HG03108 (cell line): ENCODE measurements at regions not wholly inside any gene's neighbourhood (a gene's known extent, or its start where the extent isn't known, plus 50 kb on each side); places are given as distances from the start of the nearest gene placed in this dataset.

ENCODE experiments used
- ATAC-seq: cut with Tn5 transposase; IDR thresholded peaks from one replicate; pipeline ENCODE4 v1.9.1; 2021; ENCODE audit warnings: moderate library complexity; ENCODE audit not compliant: unreplicated experiment

DNA sequence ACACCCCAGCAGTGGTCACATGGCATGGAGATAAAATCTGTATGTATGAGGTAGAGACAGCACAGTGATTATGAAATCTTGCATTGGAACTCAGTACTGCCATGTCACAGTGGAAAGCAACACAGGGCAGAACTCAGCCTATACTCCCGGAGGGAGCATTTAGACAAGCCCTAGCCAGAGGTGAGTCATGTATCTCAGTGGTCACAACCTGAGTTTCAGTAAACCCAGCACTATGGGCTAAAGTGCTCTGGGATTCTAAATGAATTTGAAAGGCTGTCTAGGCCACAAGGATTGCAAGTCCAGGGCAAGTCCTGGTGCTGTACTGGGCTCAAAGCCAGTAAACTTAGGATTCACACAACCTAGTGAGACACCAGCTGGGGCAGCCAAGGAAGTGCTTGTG is 1717.1 kb upstream of the RAG2 start:
- no peak for ATAC-seq

DNA sequence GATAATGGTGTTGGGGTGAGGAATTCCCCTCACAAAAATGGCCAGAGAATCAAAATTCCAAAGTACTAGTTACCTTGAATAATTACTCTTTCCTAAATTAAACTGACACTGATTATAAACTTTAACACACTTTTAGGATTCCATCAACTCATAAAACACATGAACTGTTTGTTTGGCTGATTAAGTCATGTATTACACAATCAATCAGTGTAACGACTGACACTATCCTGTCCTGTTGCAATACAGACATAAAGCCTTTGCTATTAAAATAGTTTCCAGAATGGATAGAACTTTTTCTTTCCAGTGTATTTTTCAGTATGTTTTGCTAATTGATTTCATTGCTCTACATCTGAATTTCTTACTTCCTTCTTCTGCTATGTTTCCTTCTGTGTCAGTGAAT is 1709.4 kb upstream of the RAG2 start:
- no peak for ATAC-seq

DNA sequence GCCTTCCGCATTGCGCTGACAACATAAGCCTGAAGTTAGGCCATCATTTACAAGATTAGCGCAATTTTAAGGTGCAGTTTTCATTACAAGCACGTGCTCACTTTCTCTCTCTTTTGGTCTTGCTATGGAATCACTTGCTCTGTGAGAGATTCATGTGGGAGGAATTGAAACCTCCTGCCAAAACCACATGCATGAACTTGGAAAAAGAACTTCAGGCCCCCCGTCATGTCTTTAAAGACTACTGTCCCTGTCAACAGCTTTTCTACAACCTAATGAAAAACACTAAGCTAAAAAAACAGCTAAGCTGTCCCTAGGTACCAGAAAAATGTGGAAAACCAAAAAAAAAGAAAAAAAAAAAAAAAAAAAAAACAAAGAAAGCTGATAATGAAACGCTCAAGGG is 1707.6 kb upstream of the RAG2 start:
- ATAC-seq, result no peak

DNA sequence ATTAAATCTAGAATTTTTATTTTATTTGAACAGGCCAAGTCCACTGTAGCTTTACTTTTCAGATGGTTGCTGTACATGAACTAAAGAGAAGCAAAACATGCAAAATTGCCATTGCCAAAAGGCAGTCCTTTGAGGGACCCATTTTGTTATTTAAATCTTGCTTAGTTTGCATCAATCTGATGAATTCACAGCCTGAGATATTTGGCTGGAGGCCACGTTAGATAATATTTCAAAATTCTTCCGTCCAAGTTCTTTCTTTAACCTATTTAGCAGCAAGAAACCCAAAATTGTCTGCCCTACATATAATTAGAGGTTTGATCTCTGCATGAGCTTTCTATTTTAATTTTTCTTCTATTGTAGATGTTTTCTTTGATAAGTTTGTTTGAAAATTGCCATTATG is 1706.9 kb upstream of the RAG2 start:
- no peak for ATAC-seq

DNA sequence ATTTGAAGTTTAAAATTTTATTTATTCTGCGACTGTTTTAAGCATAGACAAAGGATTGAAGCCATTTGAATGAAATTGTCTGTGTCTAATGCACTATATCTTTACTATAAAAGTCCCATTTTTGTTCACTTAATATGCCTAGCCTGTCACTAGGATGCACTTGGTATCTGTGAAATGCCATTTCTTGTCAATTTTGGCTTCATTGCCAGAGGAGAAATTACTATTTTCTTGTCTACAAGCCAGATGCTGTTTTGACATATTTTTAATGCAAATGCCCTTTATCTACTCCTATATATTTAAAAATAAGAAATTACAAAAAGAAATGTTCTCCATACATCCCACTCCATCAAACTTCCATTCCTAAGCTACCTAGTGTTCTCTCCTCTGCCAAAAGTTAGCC is 1704.5 kb upstream of the RAG2 start:
- ATAC-seq, result no peak

DNA sequence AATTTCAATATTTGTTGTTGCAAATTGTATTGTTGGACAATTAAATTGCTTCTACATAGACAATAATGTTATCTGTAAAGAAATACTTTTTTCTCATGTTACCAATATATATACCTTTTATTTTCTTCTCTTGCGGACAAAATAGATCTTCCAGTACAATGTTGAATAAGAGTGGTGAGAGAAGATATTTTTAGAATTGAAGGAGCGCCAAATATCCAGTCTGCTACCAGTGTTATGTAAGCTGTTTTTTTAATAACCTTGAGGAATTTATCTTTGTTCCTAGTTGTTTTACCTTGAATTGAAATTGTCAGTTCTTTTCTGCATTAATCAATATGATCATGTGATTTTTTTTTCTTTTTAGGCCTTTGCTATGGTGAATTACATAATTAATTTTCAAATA is 1702.5 kb upstream of the RAG2 start:
- ATAC-seq, result no peak

DNA sequence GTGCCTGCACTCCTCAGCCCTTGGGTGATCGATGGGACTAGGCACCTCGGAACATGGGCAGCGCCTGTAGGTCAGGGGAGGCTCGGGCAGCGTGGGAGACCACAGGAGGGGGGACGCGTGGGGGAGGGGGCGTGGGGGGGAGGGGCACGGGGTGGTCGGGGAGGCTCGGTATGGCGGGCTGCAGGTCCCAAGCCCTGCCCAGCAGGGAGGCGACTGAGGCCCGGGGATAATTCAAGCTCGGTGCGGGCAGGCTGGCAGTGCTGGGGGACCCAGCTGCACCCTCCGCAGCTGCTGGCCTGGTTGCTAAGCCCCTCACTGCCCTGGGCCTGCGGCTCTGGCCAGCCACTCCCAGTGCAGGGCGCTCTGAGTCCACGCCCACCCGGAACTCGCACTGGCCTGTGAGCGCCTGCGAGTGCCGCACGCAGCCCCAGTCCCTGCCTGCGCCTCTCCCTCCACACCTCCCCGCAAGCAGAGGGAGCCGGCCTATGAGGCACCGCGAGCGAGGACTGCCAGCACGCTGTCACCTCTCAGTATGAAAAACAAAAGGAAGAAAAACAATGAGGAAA is 1698.3 kb upstream of the RAG2 start:
- ATAC-seq, result no peak

DNA sequence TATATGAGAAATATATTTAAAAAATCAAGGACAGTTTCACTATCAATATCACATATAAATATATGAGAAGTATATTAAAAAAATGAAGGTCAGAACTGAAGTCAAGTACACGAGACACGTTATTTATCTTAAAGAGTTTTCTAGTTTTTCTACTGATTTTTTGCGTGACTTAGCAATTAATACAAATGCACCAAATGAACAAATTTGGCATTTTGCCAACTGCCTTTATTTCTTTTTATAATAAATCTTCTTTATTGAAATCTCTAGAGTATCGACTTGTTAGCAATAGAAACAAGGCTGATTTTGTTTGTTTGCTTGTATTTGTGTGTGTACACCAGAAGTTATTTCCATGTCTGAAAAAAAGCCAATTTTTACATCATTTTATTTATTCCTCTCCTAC is 1684.7 kb upstream of the RAG2 start:
- no peak for ATAC-seq

DNA sequence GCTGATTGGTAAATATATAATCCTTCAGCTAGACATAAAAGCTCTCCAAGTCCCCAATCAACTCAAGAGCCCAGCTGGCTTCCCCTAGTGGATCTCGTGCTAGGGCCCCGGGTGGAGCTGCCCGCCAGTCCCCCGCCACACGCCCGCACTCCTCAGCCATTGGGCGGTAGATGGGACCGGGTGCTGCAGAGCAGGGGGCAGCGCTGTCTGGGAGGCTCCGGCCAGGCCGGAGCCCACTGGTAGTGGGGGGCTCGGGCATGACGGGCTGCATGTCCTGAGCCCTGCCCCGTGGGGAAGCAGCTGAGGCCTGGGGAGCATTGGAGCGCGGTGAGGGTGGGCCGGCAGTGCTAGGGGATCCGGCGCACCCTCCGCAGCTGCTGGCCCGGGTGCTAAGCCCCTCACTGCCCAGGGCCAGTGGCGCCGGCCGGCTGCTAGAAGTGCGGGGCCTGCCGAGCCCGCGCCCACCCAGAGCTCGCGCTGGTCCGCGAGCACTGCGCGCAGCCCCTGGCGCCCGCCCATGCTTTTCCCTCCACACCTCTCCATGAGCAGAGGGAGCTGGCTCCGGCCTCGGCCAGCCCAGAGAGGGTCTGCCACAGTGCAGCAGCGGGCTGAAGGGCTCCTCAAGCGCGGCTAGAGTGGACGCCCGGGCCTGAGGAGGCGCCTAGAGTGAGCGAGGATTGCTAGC is 1680.6 kb upstream of the RAG2 start:
- ATAC-seq, result no peak

DNA sequence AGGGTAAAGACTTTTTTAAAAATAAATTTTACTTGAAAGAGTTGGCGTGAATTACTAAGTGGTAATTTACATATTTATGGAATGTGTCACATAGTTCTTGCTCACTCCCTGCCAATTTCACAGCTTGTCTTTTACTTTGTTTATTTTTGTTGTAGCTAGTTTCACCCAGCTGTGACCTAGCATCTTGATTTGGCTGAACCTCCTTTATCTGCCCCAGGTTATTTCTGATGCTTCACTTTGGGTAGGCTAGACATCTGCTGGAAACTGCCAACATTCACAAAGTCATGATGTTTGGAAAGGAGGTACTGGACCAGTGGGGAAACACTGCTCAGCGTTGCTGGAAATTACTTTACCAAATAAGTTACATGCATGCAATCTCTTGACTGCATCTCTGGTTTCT is 1676.0 kb upstream of the RAG2 start:
- no peak for ATAC-seq

DNA sequence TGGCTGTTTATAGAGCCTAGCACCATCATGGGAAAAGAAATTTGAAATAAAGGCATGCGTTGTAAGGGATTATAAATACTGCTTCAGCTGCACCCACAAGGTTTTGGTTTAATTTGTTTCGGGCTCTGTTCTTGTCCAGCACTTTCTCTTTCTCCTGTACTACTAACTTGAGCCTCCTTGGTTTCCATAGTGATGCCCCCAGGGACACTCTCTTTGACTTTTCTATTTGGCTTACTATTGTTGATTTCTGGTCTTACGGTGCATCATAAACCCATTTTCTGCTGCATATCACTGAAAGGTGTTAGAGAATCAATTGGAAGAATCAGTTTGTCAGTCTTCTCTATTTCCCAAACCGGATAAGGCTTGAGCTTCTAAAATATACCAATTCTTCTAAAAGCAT is 1674.3 kb upstream of the RAG2 start:
- no peak for ATAC-seq

DNA sequence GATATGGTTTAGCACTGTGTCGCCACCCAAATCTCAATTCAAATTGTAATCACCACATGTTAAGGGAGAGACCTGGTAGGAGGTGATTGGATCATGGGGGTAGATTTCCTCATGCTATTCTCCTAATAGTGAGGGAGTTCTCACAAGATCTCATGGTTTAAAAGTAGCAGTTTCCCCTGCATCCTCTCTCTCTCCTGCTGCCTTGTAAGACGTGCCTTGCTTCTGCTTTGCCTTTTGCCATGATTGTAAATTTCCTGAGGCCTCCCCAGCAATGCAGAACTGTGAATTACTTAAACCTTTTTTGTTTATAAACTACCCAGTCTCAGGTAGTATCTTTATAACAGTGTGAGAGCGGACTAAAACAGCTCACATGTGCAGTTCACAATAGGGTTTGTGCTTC is 1668.7 kb upstream of the RAG2 start:
- no peak for ATAC-seq

DNA sequence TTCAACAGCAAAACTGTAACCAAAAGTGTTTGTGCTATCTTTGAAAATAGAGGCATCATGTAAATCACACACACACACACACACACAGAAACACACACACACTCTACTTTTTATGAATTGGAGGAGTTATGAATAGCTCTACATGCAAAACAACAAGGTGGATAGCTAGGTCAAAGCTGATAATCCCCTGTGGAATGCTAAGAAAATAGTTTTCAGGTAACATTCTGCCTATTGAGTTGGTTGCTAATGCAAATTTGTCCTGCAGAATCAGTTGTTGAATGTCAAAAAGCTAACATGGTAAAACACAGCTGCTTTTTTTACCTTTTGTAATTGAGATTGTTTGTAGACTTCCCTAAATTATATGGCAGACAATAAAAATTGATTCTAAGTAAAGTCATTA is 1658.4 kb upstream of the RAG2 start:
- ATAC-seq, result no peak

DNA sequence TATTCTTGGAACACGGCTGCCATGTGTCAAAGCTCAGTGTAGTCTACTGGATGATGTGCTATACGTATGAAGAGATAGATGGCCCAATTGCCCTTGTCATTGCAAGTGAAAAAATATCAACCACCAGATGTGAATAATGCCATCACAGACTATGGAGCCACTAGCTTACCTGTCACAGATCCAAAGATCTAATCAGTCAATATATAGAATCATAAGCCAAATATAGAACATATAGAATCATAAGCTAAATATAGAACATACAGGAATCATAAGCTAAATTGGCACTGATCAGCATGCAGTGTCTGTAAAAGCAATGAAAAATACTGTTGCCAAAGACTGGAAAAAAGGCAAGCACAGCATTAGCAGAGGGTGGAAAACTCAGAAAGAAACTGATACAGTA is 1656.9 kb upstream of the RAG2 start:
- ATAC-seq, result no peak

DNA sequence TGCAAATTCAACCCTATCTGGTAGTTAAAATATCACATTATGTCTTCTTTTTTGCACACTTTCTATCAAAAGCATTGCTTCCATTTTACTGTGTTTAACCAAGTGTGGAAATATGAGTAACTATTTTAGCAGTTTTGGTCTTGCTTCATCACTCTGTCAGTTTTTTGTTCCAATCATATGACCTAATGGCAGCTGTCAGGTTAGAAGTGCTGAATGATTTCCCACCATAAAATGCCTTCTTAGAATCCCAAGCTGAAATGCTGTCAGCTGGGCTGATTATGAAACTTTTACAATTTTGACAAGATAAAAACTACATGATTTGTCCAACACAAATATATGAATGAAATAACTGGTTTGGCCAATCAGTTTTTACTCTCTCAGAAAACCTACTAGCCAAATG is 1654.6 kb upstream of the RAG2 start:
- ATAC-seq, result no peak

DNA sequence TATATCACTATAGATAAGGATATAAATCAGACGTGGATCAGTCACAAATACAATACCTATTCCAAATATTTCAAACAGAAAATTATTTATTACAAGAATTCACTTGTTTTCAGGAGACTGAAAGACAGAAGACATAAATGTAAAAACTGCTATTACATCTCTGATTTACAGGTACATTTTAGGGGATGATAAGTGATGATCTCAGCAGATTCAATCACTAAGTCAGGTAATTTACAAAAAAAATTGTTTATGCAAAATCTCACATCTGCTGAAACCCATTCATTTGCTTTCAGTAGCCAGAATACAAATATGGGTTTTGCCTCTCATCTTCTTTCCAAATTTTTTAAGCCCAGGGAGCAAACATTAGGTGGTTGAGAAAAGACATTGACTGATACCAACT is 1648.4 kb upstream of the RAG2 start:
- no peak for ATAC-seq

DNA sequence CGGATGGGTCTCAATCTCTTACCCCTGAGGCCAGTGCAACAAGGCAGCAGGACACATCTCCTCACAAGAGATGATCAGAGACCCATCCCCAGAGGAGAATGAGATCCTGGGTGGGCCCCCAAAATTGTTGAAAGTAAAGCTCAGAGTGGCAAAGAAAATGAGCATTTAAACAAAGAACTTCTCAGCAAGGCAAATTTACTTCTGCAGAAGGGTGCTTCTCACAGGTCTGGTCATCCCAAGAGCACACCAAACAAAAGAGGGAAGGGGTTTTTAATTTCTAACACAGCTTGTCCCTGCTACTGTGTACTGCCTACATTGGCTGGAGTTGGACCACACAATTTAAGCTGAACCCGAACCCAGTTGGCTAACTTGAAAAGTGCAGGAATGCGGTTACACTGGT is 1628.6 kb upstream of the RAG2 start:
- no peak for ATAC-seq

DNA sequence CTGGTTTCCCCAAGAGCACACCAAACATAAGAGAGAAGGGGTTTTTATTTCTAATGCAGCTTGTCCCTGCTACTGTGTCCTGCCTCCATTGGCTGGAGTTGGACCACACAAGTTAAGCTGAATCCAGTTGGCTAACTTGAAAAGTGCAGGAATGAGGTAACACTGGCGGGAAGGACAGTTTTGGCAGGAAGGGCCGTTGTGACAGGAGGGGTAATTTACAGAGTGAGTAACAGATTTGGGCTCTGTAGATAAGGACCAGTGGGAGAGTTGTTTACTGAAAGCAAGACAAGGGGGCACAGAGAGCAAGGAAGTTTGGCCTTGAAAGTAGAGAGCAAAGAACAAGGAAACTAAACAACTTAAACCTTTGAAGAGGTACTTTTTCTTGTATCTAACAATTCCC is 1623.3 kb upstream of the RAG2 start:
- ATAC-seq, result no peak

DNA sequence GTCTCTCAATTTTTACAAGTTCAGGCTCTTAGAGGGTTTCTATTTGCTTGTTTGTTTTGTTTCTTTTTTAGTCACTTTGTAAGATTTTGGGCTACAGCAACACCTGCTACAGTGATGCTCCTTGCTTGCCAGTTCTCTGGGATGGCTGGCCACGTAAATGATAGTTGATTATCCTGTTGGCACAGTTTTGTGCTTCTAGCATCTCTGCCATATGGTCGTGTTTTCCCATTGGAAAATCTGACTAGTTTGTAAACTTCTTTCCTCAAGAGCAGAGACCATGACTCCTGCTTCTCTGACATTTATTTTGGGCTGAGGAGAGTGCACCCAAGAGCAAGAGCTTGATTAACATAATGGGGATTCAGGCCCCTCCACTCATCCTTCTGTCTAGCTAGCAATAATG is 1621.6 kb upstream of the RAG2 start:
- no peak for ATAC-seq

DNA sequence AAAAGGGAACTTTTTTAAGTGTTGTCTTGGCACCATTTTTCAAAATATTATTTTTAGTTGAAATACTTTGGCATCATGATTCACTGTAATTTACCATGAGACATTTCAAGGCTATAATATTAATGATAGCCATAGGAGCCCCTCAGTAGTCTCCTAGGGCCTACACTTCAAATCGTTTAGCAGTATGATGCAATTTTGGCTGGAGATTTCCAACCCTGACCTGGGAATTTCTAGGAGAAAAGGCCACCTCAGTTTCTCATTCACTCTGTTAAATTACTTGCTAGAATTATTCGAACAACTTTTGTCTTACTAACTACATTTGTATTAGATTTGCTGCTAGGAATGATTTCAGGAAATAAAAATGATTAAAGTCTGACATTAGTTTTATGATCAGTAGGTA is 1610.9 kb upstream of the RAG2 start:
- no peak for ATAC-seq

DNA sequence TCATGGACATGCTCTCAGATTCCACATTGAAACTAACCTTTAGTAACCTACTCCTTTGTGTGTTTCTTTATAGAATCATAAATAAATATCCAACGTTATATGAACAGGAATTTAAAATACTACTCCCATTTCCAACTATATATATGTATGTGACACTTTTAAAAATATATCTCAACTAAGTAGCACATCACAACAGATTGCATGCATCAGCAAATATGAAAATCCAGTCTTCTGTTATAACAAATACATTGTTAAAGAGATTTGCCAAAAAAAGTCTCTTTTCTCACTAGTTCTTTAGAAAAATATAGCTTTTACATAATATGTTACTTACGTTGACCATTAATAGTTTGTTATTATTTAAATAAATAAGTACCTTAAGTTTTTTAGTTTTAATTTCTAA is 1608.6 kb upstream of the RAG2 start:
- no peak for ATAC-seq

DNA sequence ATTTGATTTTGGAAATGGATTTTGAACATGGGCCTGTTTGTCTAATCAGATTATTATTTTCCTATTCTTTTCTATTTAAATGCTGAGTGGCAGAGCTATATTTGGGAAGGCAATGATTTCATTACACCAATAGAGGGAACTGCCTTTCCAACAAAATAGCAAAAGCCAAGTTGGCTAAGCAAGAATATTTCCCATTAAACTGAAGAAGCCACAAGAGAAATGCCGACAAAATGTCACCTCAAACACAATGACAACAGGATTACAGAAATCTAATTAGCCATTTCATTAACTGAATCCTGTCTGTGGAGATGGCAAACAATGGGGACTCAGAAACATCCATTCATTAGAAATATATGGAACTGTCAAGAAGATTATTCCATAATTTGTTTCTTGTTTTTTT is 1593.1 kb upstream of the RAG2 start:
- ATAC-seq, result no peak

DNA sequence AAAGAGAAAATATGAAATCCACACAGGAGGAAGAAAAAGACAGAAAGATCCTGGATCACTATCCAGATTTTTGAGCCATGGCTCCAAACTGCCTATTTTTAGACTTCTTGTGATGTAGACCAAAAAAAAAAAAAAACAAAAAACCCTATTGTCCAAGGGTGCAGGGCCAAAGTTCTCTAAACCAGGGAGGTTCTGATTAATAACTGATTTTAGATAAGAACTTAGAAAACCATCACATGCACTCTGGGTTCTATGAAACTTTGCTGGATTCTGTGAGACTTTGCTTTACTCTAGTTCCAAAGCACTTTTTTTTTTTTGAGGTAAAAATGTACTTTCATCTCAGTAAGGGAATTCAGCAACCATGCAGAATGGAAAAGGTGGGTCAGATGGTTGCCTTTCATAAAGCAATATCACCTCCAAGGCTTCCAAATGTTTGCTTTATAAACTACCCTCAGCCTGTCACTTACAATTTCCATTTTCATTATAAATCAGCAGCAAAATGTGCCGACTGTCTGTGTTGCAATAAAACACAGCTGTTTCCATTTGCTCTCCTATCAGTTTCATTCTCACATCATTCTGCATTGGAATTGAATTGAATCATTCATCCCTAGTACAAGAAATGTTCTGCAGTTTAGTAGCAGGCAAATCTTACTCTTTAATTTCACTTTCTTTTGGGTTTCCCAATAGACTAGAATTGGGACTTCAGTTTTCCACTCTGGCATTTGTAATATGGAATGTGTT is 1584.3 kb upstream of the RAG2 start:
- ATAC-seq, result no peak
